Astrocyte of the spinal cord (primary cell): ENCODE measurements at regions not wholly inside any gene's neighbourhood (a gene's known extent, or its start where the extent isn't known, plus 50 kb on each side); places are given as distances from the start of the nearest gene placed in this dataset.
"Not testable (repeated sequence)": the region's sequence is repeated elsewhere in the genome, so short reads cannot be mapped to it uniquely, and the experiment has no call there.

ENCODE experiments used
- DNase-seq: peaks from one replicate; pipeline ENCODE4 v3.0.0; 2011; ENCODE audit warnings: low read depth, low spot score
- H3K4me3 ChIP-seq: 2 replicates; pipeline ENCODE4 v1.5.1; 2011; ENCODE audit warnings: low read depth, mild to moderate bottlenecking, low read length, moderate library complexity
- in situ Hi-C: cut with HindIII; loops from 2 replicates; pipeline ENCODE4 v1.10.0; 2017; ENCODE audit warnings: low sequenced_read_pairs
- TF ChIP-seq, protein P1 (sequence below): IDR thresholded peaks from 2 replicates; pipeline ENCODE4 v1.5.1; 2012; ENCODE audit warnings: low read depth, mild to moderate bottlenecking, low read length, inconsistent platforms

- DNase-seq = no peak
- in situ Hi-C loops = no loop called here
- TF ChIP-seq, protein P1, sequence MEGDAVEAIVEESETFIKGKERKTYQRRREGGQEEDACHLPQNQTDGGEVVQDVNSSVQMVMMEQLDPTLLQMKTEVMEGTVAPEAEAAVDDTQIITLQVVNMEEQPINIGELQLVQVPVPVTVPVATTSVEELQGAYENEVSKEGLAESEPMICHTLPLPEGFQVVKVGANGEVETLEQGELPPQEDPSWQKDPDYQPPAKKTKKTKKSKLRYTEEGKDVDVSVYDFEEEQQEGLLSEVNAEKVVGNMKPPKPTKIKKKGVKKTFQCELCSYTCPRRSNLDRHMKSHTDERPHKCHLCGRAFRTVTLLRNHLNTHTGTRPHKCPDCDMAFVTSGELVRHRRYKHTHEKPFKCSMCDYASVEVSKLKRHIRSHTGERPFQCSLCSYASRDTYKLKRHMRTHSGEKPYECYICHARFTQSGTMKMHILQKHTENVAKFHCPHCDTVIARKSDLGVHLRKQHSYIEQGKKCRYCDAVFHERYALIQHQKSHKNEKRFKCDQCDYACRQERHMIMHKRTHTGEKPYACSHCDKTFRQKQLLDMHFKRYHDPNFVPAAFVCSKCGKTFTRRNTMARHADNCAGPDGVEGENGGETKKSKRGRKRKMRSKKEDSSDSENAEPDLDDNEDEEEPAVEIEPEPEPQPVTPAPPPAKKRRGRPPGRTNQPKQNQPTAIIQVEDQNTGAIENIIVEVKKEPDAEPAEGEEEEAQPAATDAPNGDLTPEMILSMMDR = no peak
- no peak overlapping the region for H3K4me3 ChIP-seq
Observed at GRCh38 chr2:155498106-155498505, 799.6 kb downstream of the KCNJ3 start.

GRCh38 chr2:155494744-155495143 is 796.2 kb downstream of the KCNJ3 start:
- no peak for DNase-seq
- no peak overlapping the region for H3K4me3 ChIP-seq
- in situ Hi-C loops = no loop called here
- TF ChIP-seq, protein P1 = no peak

DNA sequence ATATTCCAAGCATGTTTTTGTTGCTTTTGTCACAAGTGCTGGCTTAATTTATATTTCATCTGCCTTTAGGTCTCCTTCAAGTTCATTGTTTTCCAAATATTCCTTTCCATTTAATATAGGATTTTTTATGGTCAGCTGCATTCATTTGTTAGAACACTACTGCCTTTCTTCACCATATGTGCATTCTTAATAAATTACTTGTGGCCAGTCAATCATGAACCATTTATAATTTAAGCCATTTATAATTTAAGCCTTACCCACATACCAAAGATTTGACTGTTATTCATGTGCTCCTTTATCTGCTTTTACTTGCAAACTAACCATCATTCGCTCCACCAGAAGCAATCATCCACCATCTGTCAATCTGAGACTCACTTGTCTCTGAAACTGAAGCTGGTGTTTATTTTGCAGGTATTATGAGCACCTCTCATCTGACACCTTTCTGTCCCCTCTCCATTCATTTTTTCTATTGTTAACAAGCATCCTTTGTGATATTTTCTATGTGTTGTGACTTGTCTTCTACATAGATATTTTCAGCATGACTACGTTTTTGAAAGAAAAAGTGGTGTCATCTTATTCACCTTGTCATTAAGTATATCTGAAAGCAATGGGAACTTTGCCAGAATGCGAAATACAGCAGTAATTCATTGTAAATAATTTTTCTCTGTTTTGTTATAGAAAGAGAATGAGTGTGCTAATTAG is 786.8 kb downstream of the KCNJ3 start:
- in situ Hi-C loops = no loop called here
- no peak for DNase-seq
- H3K4me3 ChIP-seq = no peak overlapping the region
- TF ChIP-seq, protein P1 = no peak

DNA sequence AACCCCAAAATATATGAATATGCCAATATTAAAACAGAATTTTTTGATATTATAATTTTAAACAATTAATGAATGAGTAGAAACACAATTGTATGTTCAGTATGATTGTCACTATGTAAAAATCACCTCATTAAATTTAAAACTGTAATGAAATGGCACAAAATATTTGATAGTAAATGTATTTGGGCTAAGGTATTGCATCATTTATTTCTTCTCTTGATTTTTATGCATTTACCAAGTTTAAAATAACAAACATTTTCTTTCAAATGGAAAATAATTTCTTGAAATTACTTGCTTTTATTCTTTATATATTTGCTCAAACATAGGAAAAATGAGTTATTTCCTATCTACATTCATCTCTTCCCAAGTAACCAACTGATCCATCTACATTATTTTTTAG is 782.6 kb downstream of the KCNJ3 start:
- no peak for DNase-seq
- in situ Hi-C loops = no loop called here
- TF ChIP-seq, protein P1 = no peak
- H3K4me3 ChIP-seq = no peak overlapping the region

GRCh38 chr2:155472018-155472417 is 773.5 kb downstream of the KCNJ3 start:
- DNase-seq, in situ Hi-C loops: not testable (repeated sequence)

GRCh38 chr2:155456222-155456621 is 757.7 kb downstream of the KCNJ3 start:
- TF ChIP-seq, protein P1 = no peak
- no peak for DNase-seq
- no peak overlapping the region for H3K4me3 ChIP-seq
- in situ Hi-C loops = no loop called here

More at GRCh38 chr2:155472018-155472417, 773.5 kb downstream of the KCNJ3 start:
- H3K4me3 ChIP-seq = not testable (repeated sequence)

DNA sequence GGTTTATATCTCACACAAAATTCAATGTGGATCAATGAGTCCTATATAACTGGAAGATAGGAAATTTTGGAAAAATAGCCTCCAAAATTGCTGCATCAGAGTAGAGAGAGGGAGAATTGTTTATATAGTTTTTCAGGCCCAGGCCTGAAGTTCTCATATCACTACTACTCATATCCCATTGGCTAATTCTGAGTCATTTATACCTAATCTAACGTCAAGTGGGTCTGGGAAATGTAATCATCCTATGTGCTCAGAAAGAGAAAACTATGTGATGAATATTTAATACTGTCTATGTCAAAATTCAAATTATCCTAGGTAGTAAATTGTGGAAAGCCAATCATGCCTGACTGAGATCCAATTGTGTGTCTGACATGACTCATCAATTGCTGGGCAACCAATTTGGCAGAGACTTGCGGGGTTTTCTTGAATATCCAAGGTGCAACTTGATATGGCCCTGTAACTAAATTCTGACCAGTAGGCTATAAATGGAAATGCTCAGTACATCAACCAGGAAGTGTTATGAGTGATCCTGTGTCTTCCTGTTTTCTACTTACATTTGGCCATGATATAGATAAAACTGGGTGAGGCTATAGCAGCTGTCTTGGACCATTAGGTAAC is 744.4 kb downstream of the KCNJ3 start:
- in situ Hi-C loops = no loop called here
- peak; percentile 47 for DNase-seq
- TF ChIP-seq, protein P1 = no peak
- no peak overlapping the region for H3K4me3 ChIP-seq
